Activated naive CD8-positive, alpha-beta T cell (primary cell): ENCODE measurements at regions not wholly inside any gene's neighbourhood (a gene's known extent, or its start where the extent isn't known, plus 50 kb on each side); places are given as distances from the start of the nearest gene placed in this dataset.

Experiments used
- H3K27ac Mint-ChIP-seq: one replicate; pipeline ENCODE4 v1.8.0; 2021; ENCODE audit warnings: mixed read lengths
- H3K27me3 Mint-ChIP-seq: one replicate; pipeline ENCODE4 v1.8.0; 2021; ENCODE audit warnings: mixed read lengths
- H3K36me3 Mint-ChIP-seq: one replicate; pipeline ENCODE4 v1.8.0; 2021; ENCODE audit warnings: mixed read lengths
- H3K4me1 Mint-ChIP-seq: one replicate; pipeline ENCODE4 v1.8.0; 2021; ENCODE audit warnings: low read depth, mixed read lengths
- H3K4me3 Mint-ChIP-seq: one replicate; pipeline ENCODE4 v1.8.0; 2021; ENCODE audit warnings: mild to moderate bottlenecking, mixed read lengths
- H3K9me3 Mint-ChIP-seq: one replicate; pipeline ENCODE4 v1.8.0; 2021; ENCODE audit warnings: low read depth, mixed read lengths

DNA sequence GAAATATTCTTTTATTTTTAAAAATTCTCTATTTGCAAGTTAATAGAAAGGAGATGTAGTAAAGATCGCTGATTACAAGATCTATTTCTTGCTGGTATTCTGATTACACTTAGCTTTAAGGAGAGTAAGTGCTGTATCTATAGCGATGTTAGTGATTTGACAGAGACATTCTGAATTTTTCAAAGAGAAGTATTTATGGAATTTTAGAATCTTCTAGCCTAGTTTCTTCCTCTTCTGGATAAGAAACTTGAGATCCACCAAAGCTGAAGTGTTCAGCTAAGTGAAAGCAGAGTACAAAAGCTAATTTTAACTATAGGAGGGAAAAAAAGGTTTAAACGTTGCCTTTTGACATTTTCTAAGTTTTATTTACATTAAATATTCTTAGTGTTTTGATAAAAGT is 72.1 kb upstream of the RARB start:
- H3K27ac Mint-ChIP-seq = no peak overlapping the region
- H3K27me3 Mint-ChIP-seq = no peaks in the 10 kb centered on the region
- no peaks in the 10 kb centered on the region for H3K4me1 Mint-ChIP-seq
- peaks cover 9% of the 10 kb centered on the region for H3K9me3 Mint-ChIP-seq
- no peak overlapping the region for H3K4me3 Mint-ChIP-seq
- no peaks in the 10 kb centered on the region for H3K36me3 Mint-ChIP-seq

DNA sequence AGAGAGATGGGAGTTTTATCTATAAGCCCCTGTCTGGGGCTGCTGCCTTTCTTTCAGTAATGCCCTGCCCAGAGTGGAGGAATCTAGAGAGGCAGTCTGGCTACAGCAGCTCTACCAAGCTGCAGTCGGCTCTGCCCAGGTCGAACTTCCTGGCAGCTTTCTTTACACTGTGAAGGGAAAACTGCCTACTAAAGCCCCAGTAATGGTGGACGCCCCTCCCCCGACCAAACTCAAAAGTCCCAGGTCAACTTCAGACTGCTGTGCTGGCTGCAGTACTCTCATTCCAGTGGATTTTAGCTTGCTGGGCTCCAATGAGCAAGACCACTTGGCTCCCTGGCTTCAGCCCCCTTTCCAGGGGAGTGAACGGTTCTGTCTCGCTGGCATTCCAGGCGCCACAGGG is 65.9 kb upstream of the RARB start:
- H3K4me3 Mint-ChIP-seq = no peak overlapping the region
- H3K27me3 Mint-ChIP-seq = no peaks in the 10 kb centered on the region
- no peak overlapping the region for H3K27ac Mint-ChIP-seq
- H3K9me3 Mint-ChIP-seq = peaks cover 13% of the 10 kb centered on the region
- H3K4me1 Mint-ChIP-seq = no peaks in the 10 kb centered on the region
- H3K36me3 Mint-ChIP-seq = no peaks in the 10 kb centered on the region

DNA sequence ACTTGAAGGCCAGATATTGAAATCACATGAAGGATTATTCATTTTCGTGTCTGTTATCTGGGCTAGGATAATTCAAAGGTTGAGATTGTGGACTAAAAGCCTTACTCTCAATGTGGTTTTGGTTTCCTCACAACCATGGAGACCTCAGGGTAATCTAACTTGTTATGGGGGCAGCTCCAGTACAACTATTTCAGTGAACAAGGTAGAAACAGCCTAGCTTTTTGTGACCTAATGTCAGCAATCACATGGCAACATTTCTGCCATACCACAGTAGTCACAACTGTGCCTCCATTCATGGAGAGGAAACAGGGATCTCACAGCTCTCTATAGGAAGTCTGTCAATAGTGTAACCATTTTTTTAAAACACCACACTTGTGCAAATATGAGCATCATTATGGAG is 62.4 kb upstream of the RARB start:
- Mint-ChIP-seq H3K36me3 (no peaks in the 10 kb centered on the region), H3K4me1 (no peaks in the 10 kb centered on the region)

DNA sequence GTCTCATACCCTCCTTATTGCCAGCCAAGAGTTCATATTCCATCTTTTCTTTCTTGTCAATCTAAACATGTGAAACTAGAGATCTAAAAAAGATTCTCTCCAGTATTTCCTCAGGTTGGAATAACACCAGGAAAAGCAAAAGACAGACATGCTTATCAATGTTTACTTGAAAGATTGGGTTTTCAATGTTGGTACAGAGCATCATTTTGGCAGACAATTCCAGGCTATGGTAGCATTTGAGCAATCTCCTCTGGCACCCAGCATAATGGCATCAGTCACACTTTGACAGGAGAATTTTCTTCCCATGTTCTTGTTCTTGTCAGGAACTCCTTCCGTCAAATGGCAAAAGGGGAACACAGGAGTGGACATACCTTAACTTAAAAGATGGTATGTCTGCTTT is 61.0 kb upstream of the RARB start:
- H3K4me3 Mint-ChIP-seq = no peak overlapping the region
- H3K4me1 Mint-ChIP-seq = no peaks in the 10 kb centered on the region
- no peaks in the 10 kb centered on the region for H3K36me3 Mint-ChIP-seq
- no peak overlapping the region for H3K27ac Mint-ChIP-seq
- no peaks in the 10 kb centered on the region for H3K27me3 Mint-ChIP-seq
- H3K9me3 Mint-ChIP-seq = peaks cover 4% of the 10 kb centered on the region

More for the DNA sequence above, 62.4 kb upstream of the RARB start:
- H3K9me3 Mint-ChIP-seq = peaks cover 4% of the 10 kb centered on the region
- H3K4me3 Mint-ChIP-seq = no peak overlapping the region
- no peaks in the 10 kb centered on the region for H3K27me3 Mint-ChIP-seq
- H3K27ac Mint-ChIP-seq = no peak overlapping the region

DNA sequence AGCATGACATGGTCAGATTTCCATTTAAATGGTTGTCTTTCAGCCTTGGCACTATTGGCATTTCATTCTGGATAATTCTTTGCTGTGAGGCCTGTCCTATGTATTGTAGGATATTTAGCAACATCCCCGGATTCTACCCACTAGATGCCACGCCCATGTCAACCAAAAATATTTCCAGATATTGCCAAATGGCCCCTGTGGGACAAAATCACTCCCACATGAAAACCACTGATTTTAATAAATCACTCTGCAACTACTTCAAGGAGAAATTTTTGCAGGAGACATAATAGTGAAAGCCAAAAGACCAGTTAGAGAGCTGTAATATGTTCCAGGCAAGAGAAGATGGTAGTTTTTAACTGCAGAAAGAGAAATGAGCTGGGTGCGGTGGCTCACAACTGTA is 55.9 kb upstream of the RARB start:
- Mint-ChIP-seq H3K4me1 (no peaks in the 10 kb centered on the region), H3K27ac (no peak overlapping the region), H3K4me3 (no peak overlapping the region), H3K9me3 (no peaks in the 10 kb centered on the region), H3K36me3 (no peaks in the 10 kb centered on the region), H3K27me3 (no peaks in the 10 kb centered on the region)

DNA sequence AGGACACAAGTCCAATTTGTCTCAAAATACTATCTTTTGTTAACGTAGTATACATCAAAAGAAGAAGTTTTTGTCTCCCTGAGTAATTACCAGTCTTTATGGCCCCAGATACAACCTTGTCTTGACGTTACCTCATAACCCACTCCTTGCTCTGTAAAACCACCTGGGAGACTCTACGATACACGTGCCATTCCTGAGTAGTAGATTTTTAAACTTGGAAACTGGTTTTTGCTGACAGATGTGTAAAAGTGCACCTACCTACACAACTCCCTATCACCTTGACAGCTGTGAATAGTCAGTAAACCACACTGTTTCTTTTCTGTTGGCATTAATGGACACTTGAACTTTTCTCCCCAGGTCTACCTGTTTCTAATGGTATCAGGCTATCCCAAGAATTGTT is 51.7 kb upstream of the RARB start:
- Mint-ChIP-seq H3K9me3 (no peaks in the 10 kb centered on the region), H3K4me3 (no peak overlapping the region), H3K4me1 (no peaks in the 10 kb centered on the region), H3K36me3 (no peaks in the 10 kb centered on the region), H3K27ac (no peak overlapping the region), H3K27me3 (peaks cover 1% of the 10 kb centered on the region)

DNA sequence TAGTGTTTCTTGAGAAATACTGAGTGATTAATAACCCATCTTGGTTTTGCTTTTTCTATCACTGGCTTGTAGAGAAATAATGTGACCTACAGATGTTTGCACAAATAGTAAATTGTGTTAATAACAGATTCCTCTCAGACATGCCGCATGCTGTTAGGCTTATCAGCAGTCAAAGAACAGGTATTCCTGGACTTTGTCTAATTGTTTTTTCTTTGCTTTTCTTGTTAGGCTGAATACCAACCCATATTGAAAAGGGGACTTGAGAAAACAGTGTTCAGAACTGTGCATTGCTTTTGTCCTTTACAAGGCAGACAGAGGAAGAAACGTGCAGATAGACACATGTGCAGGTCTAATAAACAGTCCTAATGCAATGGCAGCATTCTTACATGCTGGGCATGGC is 51.0 kb upstream of the RARB start:
- peaks cover 1% of the 10 kb centered on the region for H3K27me3 Mint-ChIP-seq
- no peaks in the 10 kb centered on the region for H3K4me1 Mint-ChIP-seq
- H3K36me3 Mint-ChIP-seq = no peaks in the 10 kb centered on the region
- no peak overlapping the region for H3K4me3 Mint-ChIP-seq
- no peak overlapping the region for H3K27ac Mint-ChIP-seq
- H3K9me3 Mint-ChIP-seq = no peaks in the 10 kb centered on the region
